HEK293 (cell line): ENCODE measurements at regions not wholly inside any gene's neighbourhood (a gene's known extent, or its start where the extent isn't known, plus 50 kb on each side); places are given as distances from the start of the nearest gene placed in this dataset.

ENCODE experiments used
- CTCF ChIA-PET: fragments of 350-600 bp; formaldehyde crosslinking; extraction: SDS; loops from one replicate; lab custom pipeline; 2021; ENCODE audit warnings: antibody characterized with exemption; lab: Yijun Ruan, JAX
- POLR2A ChIA-PET: fragments of 300-600 bp; formaldehyde crosslinking; extraction: SDS; loops from one replicate; lab custom pipeline; 2020; ENCODE audit warnings: antibody characterized with exemption, inconsistent platforms; lab: Yijun Ruan, JAX
- H3K27ac ChIP-seq: fragments of 200-500 bp; sonication (Bioruptor generic); 2 replicates; pipeline ENCODE4 v1.5.1; 2014; ENCODE audit warnings: low read depth, low read length, control low read depth, inconsistent platforms; ENCODE audit errors: extremely low read depth
- H3K36me3 ChIP-seq, 2 experiments: fragments of 200-500 bp in 1 of 2; sonication (Bioruptor generic) in 1 of 2; 1 replicate in 1 of 2; 2 replicates in 1 of 2; pipeline ENCODE4 v1.5.1; 2014 to 2017; ENCODE audit warnings: inconsistent platforms in 2 of 2, low read length in 2 of 2; ENCODE audit not compliant: control insufficient read depth in 2 of 2, insufficient read depth in 1 of 2
- H3K4me1 ChIP-seq: fragments of 200-500 bp; sonication (Bioruptor generic); 2 replicates; pipeline ENCODE4 v1.5.1; 2014; ENCODE audit warnings: mild to moderate bottlenecking, low read length, inconsistent platforms; ENCODE audit not compliant: control insufficient read depth, insufficient read depth
- H3K4me3 ChIP-seq: 2 replicates; pipeline ENCODE4 v1.5.1; 2011; ENCODE audit warnings: low read depth, mild to moderate bottlenecking, control low read depth, low read length, moderate library complexity
- H3K9me3 ChIP-seq: fragments of 200-500 bp; sonication (Bioruptor generic); 2 replicates; pipeline ENCODE4 v1.5.1; 2014; ENCODE audit warnings: low read depth, low read length, inconsistent platforms; ENCODE audit not compliant: control insufficient read depth, insufficient read depth
- HOXA7 ChIP-seq: sonication (generic); formaldehyde crosslinking; IDR thresholded peaks from 2 replicates; pipeline ENCODE4 v1.8.1; 2022; ENCODE audit warnings: missing genetic modification reagents, borderline replicate concordance
- INSM2 ChIP-seq: fragments of 450-650 bp; formaldehyde crosslinking; IDR thresholded peaks from 2 replicates; pipeline ENCODE4 v1.5.1; 2016; ENCODE audit warnings: missing biosample characterization, missing genetic modification characterization
- RBAK ChIP-seq: fragments of 450-650 bp; formaldehyde crosslinking; IDR thresholded peaks from 2 replicates; pipeline ENCODE4 v1.5.1; 2016; ENCODE audit warnings: missing biosample characterization, missing genetic modification characterization
- SETDB1 ChIP-seq: IDR thresholded peaks from one replicate; pipeline ENCODE4 v1.6.1; 2017; ENCODE audit warnings: mild to moderate bottlenecking, low read length, moderate library complexity, mixed read lengths; ENCODE audit not compliant: insufficient read length
- TCF7L2 ChIP-seq: IDR thresholded peaks from 2 replicates; pipeline ENCODE4 v1.6.1; 2011; ENCODE audit warnings: low read depth, mild to moderate bottlenecking, inconsistent platforms, low read length, moderate library complexity, borderline replicate concordance
- ZFP3 ChIP-seq: fragments of 450-650 bp; formaldehyde crosslinking; IDR thresholded peaks from 2 replicates; pipeline ENCODE4 v1.5.1; 2016; ENCODE audit warnings: low read depth, missing biosample characterization, missing genetic modification characterization
- ZFP37 ChIP-seq: fragments of 450-650 bp; formaldehyde crosslinking; IDR thresholded peaks from 2 replicates; pipeline ENCODE4 v1.5.1; 2016; ENCODE audit warnings: missing biosample characterization, missing genetic modification characterization
- ZNF133 ChIP-seq: fragments of 450-650 bp; formaldehyde crosslinking; IDR thresholded peaks from 2 replicates; pipeline ENCODE4 v1.5.1; 2016; ENCODE audit warnings: missing biosample characterization, missing genetic modification characterization
- ZNF280C ChIP-seq: fragments of 450-650 bp; formaldehyde crosslinking; IDR thresholded peaks from 2 replicates; pipeline ENCODE4 v1.5.1; 2016; ENCODE audit warnings: missing biosample characterization, missing genetic modification characterization
- ZNF394 ChIP-seq: fragments of 450-650 bp; formaldehyde crosslinking; IDR thresholded peaks from 2 replicates; pipeline ENCODE4 v1.5.1; 2016; ENCODE audit warnings: missing biosample characterization, missing genetic modification characterization, mild to moderate bottlenecking, moderate library complexity, borderline replicate concordance
- ZNF433 ChIP-seq: fragments of 450-650 bp; formaldehyde crosslinking; IDR thresholded peaks from 2 replicates; pipeline ENCODE4 v1.5.1; 2016; ENCODE audit warnings: missing biosample characterization, missing genetic modification characterization, low read depth
- ZNF529 ChIP-seq: fragments of 450-650 bp; formaldehyde crosslinking; IDR thresholded peaks from 2 replicates; pipeline ENCODE4 v1.5.1; 2017; ENCODE audit warnings: missing genetic modification characterization, missing biosample characterization; ENCODE audit not compliant: insufficient replicate concordance
- ZNF544 ChIP-seq: fragments of 450-650 bp; formaldehyde crosslinking; IDR thresholded peaks from 2 replicates; pipeline ENCODE4 v1.5.0; 2017; ENCODE audit warnings: missing biosample characterization, missing genetic modification characterization
- ZNF555 ChIP-seq: fragments of 450-650 bp; formaldehyde crosslinking; conservative IDR thresholded peaks from 2 replicates; pipeline ENCODE4 v1.5.1; 2017; ENCODE audit warnings: missing biosample characterization, mild to moderate bottlenecking, missing genetic modification characterization, inconsistent platforms
- ZNF701 ChIP-seq: fragments of 450-650 bp; formaldehyde crosslinking; IDR thresholded peaks from 2 replicates; pipeline ENCODE4 v1.5.1; 2016; ENCODE audit warnings: missing biosample characterization, missing genetic modification characterization
- ZNF843 ChIP-seq: fragments of 450-650 bp; formaldehyde crosslinking; IDR thresholded peaks from 2 replicates; pipeline ENCODE4 v1.5.1; 2016; ENCODE audit warnings: missing biosample characterization, missing genetic modification characterization
- ZSCAN30 ChIP-seq: fragments of 450-650 bp; IDR thresholded peaks from 2 replicates; pipeline ENCODE4 v1.5.1; 2018; ENCODE audit warnings: missing biosample characterization, mild to moderate bottlenecking, missing genetic modification characterization, moderate library complexity
- TF ChIP-seq, protein P1 (sequence below): fragments of 450-650 bp; formaldehyde crosslinking; IDR thresholded peaks from 2 replicates; pipeline ENCODE4 v1.5.0; 2017; ENCODE audit warnings: missing biosample characterization, missing genetic modification characterization, borderline replicate concordance
- TF ChIP-seq, protein P2 (sequence below): fragments of 450-650 bp; formaldehyde crosslinking; IDR thresholded peaks from 2 replicates; pipeline ENCODE4 v1.5.1; 2016; ENCODE audit warnings: missing biosample characterization, missing genetic modification characterization
- TF ChIP-seq, protein P3 (sequence below): fragments of 450-650 bp; formaldehyde crosslinking; IDR thresholded peaks from 2 replicates; pipeline ENCODE4 v1.5.1; 2017; ENCODE audit warnings: missing biosample characterization, missing genetic modification characterization

DNA sequence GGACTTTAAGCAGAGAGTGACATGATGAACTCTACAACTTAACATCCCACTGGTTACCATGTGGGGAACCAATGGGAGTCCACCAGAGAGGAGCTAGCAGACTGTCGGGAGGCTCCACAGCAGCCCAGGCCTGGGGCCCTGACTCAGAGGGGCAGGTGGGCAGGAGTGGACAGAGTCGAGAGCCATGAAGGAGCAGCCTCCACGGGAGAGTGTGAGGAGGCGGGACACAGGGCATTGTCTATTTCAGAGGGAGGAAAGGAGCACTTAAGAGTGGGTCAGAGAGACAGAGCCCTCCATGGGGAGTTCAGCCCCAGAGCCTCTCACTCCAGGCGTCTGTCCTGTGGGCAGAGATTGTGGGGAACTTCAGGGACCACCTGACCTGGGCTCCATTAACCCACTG, 118.7 kb downstream of the CYP26B1 start:
- Histone ChIP-seq H3K4me1 (no peaks in the 10 kb centered on the region), H3K36me3 (no peaks in the 10 kb centered on the region), H3K9me3 (no peaks in the 10 kb centered on the region), H3K27ac (no peak overlapping the region), H3K4me3 (no peak overlapping the region)
- CTCF ChIA-PET, result interaction anchor here (0.7 kb wide), 1 partner anchor 297 kb away, joined by 3 read pairs; no protein-coding TSS in a partner anchor
- TF ChIP-seq ZNF843 (tag by site-specific recombination) (no peak), INSM2 (tag by site-specific recombination) (no peak), TCF7L2 (no peak), ZNF133 (tag by site-specific recombination) (no peak), SETDB1 (no peak), ZNF280C (no peak), ZFP3 (tag by site-specific recombination) (no peak), ZNF529 (tag by site-specific recombination) (no peak), ZNF433 (tag by site-specific recombination) (no peak)
- TF ChIP-seq, protein P1, sequence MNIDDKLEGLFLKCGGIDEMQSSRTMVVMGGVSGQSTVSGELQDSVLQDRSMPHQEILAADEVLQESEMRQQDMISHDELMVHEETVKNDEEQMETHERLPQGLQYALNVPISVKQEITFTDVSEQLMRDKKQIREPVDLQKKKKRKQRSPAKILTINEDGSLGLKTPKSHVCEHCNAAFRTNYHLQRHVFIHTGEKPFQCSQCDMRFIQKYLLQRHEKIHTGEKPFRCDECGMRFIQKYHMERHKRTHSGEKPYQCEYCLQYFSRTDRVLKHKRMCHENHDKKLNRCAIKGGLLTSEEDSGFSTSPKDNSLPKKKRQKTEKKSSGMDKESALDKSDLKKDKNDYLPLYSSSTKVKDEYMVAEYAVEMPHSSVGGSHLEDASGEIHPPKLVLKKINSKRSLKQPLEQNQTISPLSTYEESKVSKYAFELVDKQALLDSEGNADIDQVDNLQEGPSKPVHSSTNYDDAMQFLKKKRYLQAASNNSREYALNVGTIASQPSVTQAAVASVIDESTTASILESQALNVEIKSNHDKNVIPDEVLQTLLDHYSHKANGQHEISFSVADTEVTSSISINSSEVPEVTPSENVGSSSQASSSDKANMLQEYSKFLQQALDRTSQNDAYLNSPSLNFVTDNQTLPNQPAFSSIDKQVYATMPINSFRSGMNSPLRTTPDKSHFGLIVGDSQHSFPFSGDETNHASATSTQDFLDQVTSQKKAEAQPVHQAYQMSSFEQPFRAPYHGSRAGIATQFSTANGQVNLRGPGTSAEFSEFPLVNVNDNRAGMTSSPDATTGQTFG (tag by site-specific recombination), result no peak
- TF ChIP-seq, protein P2, sequence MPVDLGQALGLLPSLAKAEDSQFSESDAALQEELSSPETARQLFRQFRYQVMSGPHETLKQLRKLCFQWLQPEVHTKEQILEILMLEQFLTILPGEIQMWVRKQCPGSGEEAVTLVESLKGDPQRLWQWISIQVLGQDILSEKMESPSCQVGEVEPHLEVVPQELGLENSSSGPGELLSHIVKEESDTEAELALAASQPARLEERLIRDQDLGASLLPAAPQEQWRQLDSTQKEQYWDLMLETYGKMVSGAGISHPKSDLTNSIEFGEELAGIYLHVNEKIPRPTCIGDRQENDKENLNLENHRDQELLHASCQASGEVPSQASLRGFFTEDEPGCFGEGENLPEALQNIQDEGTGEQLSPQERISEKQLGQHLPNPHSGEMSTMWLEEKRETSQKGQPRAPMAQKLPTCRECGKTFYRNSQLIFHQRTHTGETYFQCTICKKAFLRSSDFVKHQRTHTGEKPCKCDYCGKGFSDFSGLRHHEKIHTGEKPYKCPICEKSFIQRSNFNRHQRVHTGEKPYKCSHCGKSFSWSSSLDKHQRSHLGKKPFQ (tag by site-specific recombination), result no peak
- POLR2A ChIA-PET, result no interaction called here

DNA sequence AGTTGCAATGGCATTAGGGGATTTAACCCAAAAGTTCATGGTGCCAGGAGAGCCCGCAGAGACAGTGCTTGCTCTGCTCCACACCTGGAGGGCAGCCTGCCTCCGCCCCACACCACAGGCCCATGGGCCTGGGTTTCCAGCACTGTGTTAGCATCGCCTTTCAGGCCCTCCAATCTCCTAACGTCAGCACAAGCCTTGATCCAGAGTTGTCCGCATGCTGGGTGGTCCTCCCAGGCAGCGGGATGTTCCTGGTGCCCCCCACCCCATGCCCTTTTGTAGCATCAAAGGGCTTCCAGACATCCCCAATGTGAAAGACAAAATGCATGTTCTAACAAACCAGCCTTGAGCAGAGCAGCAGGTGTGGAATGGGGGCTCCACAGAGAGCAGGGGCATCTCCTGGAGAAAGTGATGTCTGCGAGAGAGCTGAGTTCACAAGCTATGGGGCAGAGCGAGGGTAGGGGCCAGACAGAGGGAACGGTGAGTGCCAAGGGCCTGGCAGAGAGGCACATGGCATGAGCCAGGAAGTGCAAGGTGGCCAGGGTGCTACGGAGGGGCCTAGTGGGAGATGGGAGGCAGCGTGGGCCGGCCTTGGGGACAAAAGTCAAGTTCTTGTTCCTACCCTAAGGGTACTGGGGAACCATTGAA, 119.2 kb downstream of the CYP26B1 start:
- ChIA-PET POLR2A (no interaction called here), CTCF (interaction anchor here (0.7 kb wide), 1 partner anchor 298 kb away, joined by 3 read pairs; no protein-coding TSS in a partner anchor)
- Histone ChIP-seq H3K4me1 (no peaks in the 10 kb centered on the region), H3K4me3 (no peak overlapping the region), H3K27ac (no peak overlapping the region), H3K36me3 (no peaks in the 10 kb centered on the region), H3K9me3 (no peaks in the 10 kb centered on the region)
- no peak for TF ChIP-seq ZNF544
- TF ChIP-seq RBAK (tag by site-specific recombination), result no peak
- TF ChIP-seq ZFP37, result no peak
- no peak for TF ChIP-seq ZNF701 (tag by site-specific recombination)
- no peak for TF ChIP-seq ZNF133 (tag by site-specific recombination)
- TF ChIP-seq ZSCAN30, result no peak
- no peak for TF ChIP-seq ZNF555
- no peak for TF ChIP-seq ZNF394
- no peak for TF ChIP-seq HOXA7 (CRISPR knock-in tag)
- TF ChIP-seq, protein P3, sequence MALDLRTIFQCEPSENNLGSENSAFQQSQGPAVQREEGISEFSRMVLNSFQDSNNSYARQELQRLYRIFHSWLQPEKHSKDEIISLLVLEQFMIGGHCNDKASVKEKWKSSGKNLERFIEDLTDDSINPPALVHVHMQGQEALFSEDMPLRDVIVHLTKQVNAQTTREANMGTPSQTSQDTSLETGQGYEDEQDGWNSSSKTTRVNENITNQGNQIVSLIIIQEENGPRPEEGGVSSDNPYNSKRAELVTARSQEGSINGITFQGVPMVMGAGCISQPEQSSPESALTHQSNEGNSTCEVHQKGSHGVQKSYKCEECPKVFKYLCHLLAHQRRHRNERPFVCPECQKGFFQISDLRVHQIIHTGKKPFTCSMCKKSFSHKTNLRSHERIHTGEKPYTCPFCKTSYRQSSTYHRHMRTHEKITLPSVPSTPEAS (tag by site-specific recombination), result no peak
